Coronary artery (tissue), 2 donors: ENCODE measurements at regions not wholly inside any gene's neighbourhood (a gene's known extent, or its start where the extent isn't known, plus 50 kb on each side); places are given as distances from the start of the nearest gene placed in this dataset.

Source experiments
- DNase-seq: peaks from one replicate; pipeline ENCODE4 v3.0.0-alpha.2; 2017; ENCODE audit warnings: low spot score
- H3K27ac ChIP-seq, 2 donors: fragments of 200-600 bp; sonication (generic); one replicate each; pipeline ENCODE4 v1.5.1; 2016 to 2019
- H3K4me3 ChIP-seq: fragments of 200-600 bp; sonication (generic); 2 replicates; pipeline ENCODE4 v1.5.1; 2016; ENCODE audit warnings: mild to moderate bottlenecking, moderate library complexity
- CTCF ChIP-seq: fragments of 200-600 bp; sonication (generic); IDR thresholded peaks from one replicate; pipeline ENCODE4 v1.5.1; 2019; ENCODE audit warnings: antibody characterized with exemption

DNA sequence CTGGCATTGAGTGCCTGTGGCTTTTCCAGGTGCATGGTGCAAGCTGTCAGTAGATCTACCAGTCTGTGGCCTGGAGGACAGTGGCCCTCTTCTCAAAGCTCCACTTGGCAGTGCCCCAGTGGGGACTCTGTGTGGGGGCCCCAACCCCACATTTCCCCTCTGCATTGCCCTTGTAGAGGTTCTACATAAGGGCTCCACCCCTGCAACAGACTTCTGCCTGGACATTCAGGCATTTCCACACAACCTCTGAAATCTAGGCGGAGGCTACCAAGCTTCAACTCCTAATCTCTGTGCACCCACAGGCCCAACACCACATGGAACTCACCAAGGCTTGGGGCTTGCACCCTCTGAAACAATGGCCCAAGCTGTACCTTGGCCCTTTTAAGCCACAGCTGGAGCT, 102.7 kb upstream of the PLEKHG7 start:
- TF ChIP-seq CTCF: no peak

DNA sequence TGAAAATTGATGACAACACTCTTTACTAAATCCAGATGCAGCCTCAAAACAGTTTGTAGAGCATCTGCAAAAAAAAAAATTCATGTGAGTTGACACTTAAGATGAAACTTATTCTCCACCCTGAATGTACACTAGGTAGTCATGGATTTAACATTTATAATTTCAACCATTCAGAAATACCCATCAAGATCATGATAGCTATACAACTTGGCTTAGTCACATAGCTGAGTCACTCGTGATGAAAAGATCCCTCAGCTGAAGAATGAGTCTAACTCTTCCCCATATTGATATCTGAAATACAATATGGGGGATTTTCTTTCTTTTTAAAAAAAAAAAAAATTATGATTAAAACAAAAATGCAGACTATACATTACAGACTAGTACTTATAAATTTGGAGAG, 104.8 kb upstream of the PLEKHG7 start:
- Histone ChIP-seq H3K4me3 (no peak overlapping the region), H3K27ac (no peak overlapping the region)
- DNase-seq: no peak
- TF ChIP-seq CTCF: no peak

More for the DNA sequence above, 102.7 kb upstream of the PLEKHG7 start:
- no peak overlapping the region for H3K4me3 ChIP-seq
- no peak for DNase-seq
- no peak overlapping the region for H3K27ac ChIP-seq

- no peak for DNase-seq
- Histone ChIP-seq H3K27ac (no peak overlapping the region), H3K4me3 (no peak overlapping the region)
- no peak for TF ChIP-seq CTCF
These were observed 105.7 kb upstream of the PLEKHG7 start for GRCh38 chr12:92597118-92597517.

GRCh38 chr12:92596383-92596782, 106.4 kb upstream of the PLEKHG7 start:
- DNase-seq: no peak
- TF ChIP-seq CTCF: no peak
- no peak overlapping the region for H3K4me3 ChIP-seq
- no peak overlapping the region for H3K27ac ChIP-seq

GRCh38 chr12:92595663-92596062, 107.1 kb upstream of the PLEKHG7 start:
- no peak for TF ChIP-seq CTCF
- H3K27ac ChIP-seq: no peak overlapping the region

GRCh38 chr12:92593734-92594402, 108.9 kb upstream of the PLEKHG7 start:
- DNase-seq: no peak
- TF ChIP-seq CTCF: no peak
- Histone ChIP-seq H3K4me3 (no peak overlapping the region), H3K27ac (peak overlapping the region in 1 of 2 donors; percentile 21)

More at GRCh38 chr12:92595663-92596062, 107.1 kb upstream of the PLEKHG7 start:
- no peak for DNase-seq
- no peak overlapping the region for H3K4me3 ChIP-seq

DNA sequence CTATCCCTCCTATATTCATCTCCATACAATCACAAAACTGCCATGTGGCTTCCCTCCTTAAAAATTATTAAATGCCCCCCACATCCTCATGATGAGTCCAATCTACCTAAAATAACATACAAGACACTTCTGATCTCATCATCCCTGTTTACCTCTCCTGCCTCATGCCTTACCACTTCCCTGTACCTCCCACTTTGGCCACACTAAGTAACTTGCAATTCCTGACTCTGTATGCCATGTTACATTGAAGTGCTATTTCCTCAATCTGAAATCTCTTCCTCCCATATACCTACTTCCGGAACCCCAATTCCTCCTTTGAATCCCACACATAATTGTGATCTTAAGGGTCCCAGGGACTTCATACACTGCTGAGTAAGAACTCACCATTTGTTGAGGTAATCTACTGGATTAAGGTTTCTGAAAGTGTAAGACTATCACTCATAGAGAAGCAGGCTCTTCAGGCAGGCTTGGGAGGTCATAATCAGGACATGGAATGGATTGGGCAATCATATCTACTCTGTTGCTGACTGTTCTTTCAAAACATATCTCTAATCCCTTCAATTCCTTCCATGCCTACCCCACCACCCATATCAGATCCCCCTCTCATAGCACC, 117.6 kb upstream of the PLEKHG7 start:
- H3K27ac ChIP-seq: no peak overlapping the region
- no peak overlapping the region for H3K4me3 ChIP-seq
- DNase-seq: no peak
- TF ChIP-seq CTCF: no peak
